AG04450 (cell line): ENCODE measurements at regions not wholly inside any gene's neighbourhood (a gene's known extent, or its start where the extent isn't known, plus 50 kb on each side); places are given as distances from the start of the nearest gene placed in this dataset.
"Not testable (repeated sequence)": the region's sequence is repeated elsewhere in the genome, so short reads cannot be mapped to it uniquely, and the experiment has no call there.

Source experiments
- CTCF ChIA-PET: fragments of 300-600, 350-600 bp; formaldehyde crosslinking; extraction: SDS; loops from one replicate; lab custom pipeline; 2022; ENCODE audit warnings: antibody characterized with exemption, inconsistent platforms; lab: Charles Lee
- POLR2A ChIA-PET: fragments of 350-600 bp; formaldehyde crosslinking; extraction: SDS; loops from one replicate; lab custom pipeline; 2021; ENCODE audit warnings: antibody characterized with exemption, inconsistent platforms; lab: Yijun Ruan, JAX
- DNase-seq: peaks from one replicate; pipeline ENCODE4 v3.0.0-alpha.2; 2011; ENCODE audit warnings: low read depth, low spot score
- H3K27ac ChIP-seq: one replicate; pipeline ENCODE4 v1.5.1; 2012; ENCODE audit warnings: low read depth, low read length, control low read depth
- H3K27me3 ChIP-seq: one replicate; pipeline ENCODE4 v1.6.0; 2012; ENCODE audit warnings: low read length; ENCODE audit not compliant: control insufficient read depth, insufficient read depth
- H3K4me3 ChIP-seq: 2 replicates; pipeline ENCODE4 v1.5.1; 2011; ENCODE audit warnings: mild to moderate bottlenecking, low read depth, low read length, control low read depth
- H3K9me3 ChIP-seq: 2 replicates; pipeline ENCODE4 v1.5.1; 2012; ENCODE audit warnings: low read length; ENCODE audit not compliant: control insufficient read depth, insufficient read depth
- CTCF ChIP-seq: IDR thresholded peaks from 2 replicates; pipeline ENCODE4 v1.5.1; 2011; ENCODE audit warnings: low read depth, low read length, control low read depth, inconsistent platforms

GRCh38 chr5:62211405-62211804, 94.6 kb upstream of the KIF2A start:
- POLR2A ChIA-PET, result no interaction called here
- CTCF ChIA-PET, result no interaction called here
- H3K27ac ChIP-seq, result no peak overlapping the region
- H3K9me3 ChIP-seq, result no peaks in the 10 kb centered on the region
- no peak for DNase-seq
- no peak for TF ChIP-seq CTCF
- no peak overlapping the region for H3K4me3 ChIP-seq
- no peaks in the 10 kb centered on the region for H3K27me3 ChIP-seq

GRCh38 chr5:62212648-62213047, 93.4 kb upstream of the KIF2A start:
- ChIA-PET CTCF (no interaction called here), POLR2A (no interaction called here)
- Histone ChIP-seq H3K9me3 (no peaks in the 10 kb centered on the region), H3K4me3 (no peak overlapping the region), H3K27ac (no peak overlapping the region), H3K27me3 (no peaks in the 10 kb centered on the region)
- no peak for TF ChIP-seq CTCF
- no peak for DNase-seq

GRCh38 chr5:62214701-62215100, 91.3 kb upstream of the KIF2A start:
- CTCF ChIA-PET, result interaction anchor here (1.0 kb wide), 1 partner anchor 10 kb away, joined by 3 read pairs; no protein-coding TSS in a partner anchor
- no peak for TF ChIP-seq CTCF
- no peak overlapping the region for H3K27ac ChIP-seq
- POLR2A ChIA-PET, result no interaction called here
- H3K27me3 ChIP-seq, result no peaks in the 10 kb centered on the region
- H3K9me3 ChIP-seq, result no peaks in the 10 kb centered on the region
- DNase-seq, result no peak
- H3K4me3 ChIP-seq, result no peak overlapping the region

- H3K9me3 ChIP-seq, DNase-seq, POLR2A ChIA-PET, H3K27me3 ChIP-seq, CTCF ChIA-PET, H3K27ac ChIP-seq, H3K4me3 ChIP-seq: not testable (repeated sequence)
Measured at GRCh38 chr5:62216603-62217002, 89.4 kb upstream of the KIF2A start.

GRCh38 chr5:62217095-62217494, 88.9 kb upstream of the KIF2A start:
- H3K27ac ChIP-seq, H3K4me3 ChIP-seq, CTCF ChIA-PET, H3K9me3 ChIP-seq, H3K27me3 ChIP-seq, POLR2A ChIA-PET, DNase-seq: not testable (repeated sequence)

GRCh38 chr5:62218860-62219259, 87.1 kb upstream of the KIF2A start:
- CTCF ChIA-PET, H3K27me3 ChIP-seq, DNase-seq, POLR2A ChIA-PET, H3K4me3 ChIP-seq, H3K9me3 ChIP-seq, H3K27ac ChIP-seq: not testable (repeated sequence)

GRCh38 chr5:62221881-62222280, 84.1 kb upstream of the KIF2A start:
- DNase-seq, CTCF ChIA-PET, POLR2A ChIA-PET, H3K27me3 ChIP-seq, H3K27ac ChIP-seq, H3K9me3 ChIP-seq, H3K4me3 ChIP-seq: not testable (repeated sequence)

- DNase-seq, H3K9me3 ChIP-seq, POLR2A ChIA-PET, H3K4me3 ChIP-seq, H3K27ac ChIP-seq, H3K27me3 ChIP-seq: not testable (repeated sequence)
- CTCF ChIA-PET, result interaction anchor here (3.2 kb wide), 1 partner anchor 130 kb away, joined by 16 read pairs; no protein-coding TSS in a partner anchor
Measured at GRCh38 chr5:62222305-62222704, 83.7 kb upstream of the KIF2A start.
